Adrenal gland (tissue), 9 donors: ENCODE measurements at regions not wholly inside any gene's neighbourhood (a gene's known extent, or its start where the extent isn't known, plus 50 kb on each side); places are given as distances from the start of the nearest gene placed in this dataset.
A peak's percentile ranks its signal among the peaks of the same experiment; 100 is the strongest.
"Not testable (repeated sequence)": the region's sequence is repeated elsewhere in the genome, so short reads cannot be mapped to it uniquely, and the experiment has no call there.

Source experiments
- DNase-seq, 7 donors: peaks; one replicate each; pipeline ENCODE4 v3.0.0-alpha.2; 2019 to 2020
- H3K27ac ChIP-seq, 5 donors: fragments of 200-600 bp; sonication (generic) in 4 of 5; 1 replicate in 3 of 5; 2 replicates in 2 of 5; pipeline versions ENCODE4 v1.5.1 to v1.8.0; 2016 to 2020; ENCODE audit warnings: mild to moderate bottlenecking in 1 of 5
- H3K27me3 ChIP-seq: fragments of 200-600 bp; 2 replicates; pipeline ENCODE4 v1.8.0; 2021
- H3K36me3 ChIP-seq, 2 donors: fragments of 200-600 bp; replicated peaks in 1 of 2; 1 replicate in 1 of 2; 2 replicates in 1 of 2; pipeline versions ENCODE4 v1.5.1 to v1.8.0; 2018 to 2022
- H3K4me1 ChIP-seq, 2 donors: fragments of 200-600 bp; replicated peaks in 1 of 2; 1 replicate in 1 of 2; 2 replicates in 1 of 2; pipeline versions ENCODE4 v1.5.1 to v1.8.0; 2018 to 2021
- H3K4me3 ChIP-seq, 4 donors: fragments of 200-600 bp; sonication (generic) in 3 of 4; one replicate each; pipeline ENCODE4 v1.5.1; 2016 to 2018
- H3K9me3 ChIP-seq, 3 donors: fragments of 200-600 bp; sonication (generic) in 1 of 3; replicated peaks in 1 of 3; 1 replicate in 2 of 3; 2 replicates in 1 of 3; pipeline versions ENCODE4 v1.5.1 to v1.8.0; 2016 to 2021
- POLR2A ChIP-seq, 2 donors: fragments of 450-650 bp; IDR thresholded peaks; one replicate each; pipeline ENCODE4 v1.6.1; 2017; ENCODE audit warnings: antibody characterized with exemption in 2 of 2, mild to moderate bottlenecking in 2 of 2, moderate library complexity in 1 of 2
- WGBS, 4 donors: extraction: QIAGEN DNeasy Blood & Tissue Kit in 2 of 4; methylation state at CpG; one replicate each; pipeline versions ENCODE4 v1.1.5 to v1.1.7; 2013 to 2017; 5-methylcytosine and 5-hydroxymethylcytosine counted together
- intact Hi-C, 2 donors: fragments of 100-400 bp; cut with DNase I; formaldehyde crosslinking; loops; one replicate each; pipeline versions ENCODE4 v1.14.1 to v1.15.0; 2022 to 2023
- TF ChIP-seq, protein P1 (sequence below), 6 experiments: fragments of 450-650 bp in 4 of 6; fragments of 200-600 bp in 2 of 6; sonication (generic) in 1 of 6; IDR thresholded peaks; 1 replicate in 5 of 6; 2 replicates in 1 of 6; pipeline versions ENCODE4 v1.5.1 to v1.8.0; 2016 to 2021; ENCODE audit warnings: antibody characterized with exemption in 6 of 6, mild to moderate bottlenecking in 2 of 6, moderate library complexity in 1 of 6
- donor health status: healthy with polysubstance abuse.
- donor health status: Bipolar disorder and iron deficiency.
- donor health status: DM: yes; HTN: yes; CAD: no.
- donor health status: DM: no; HTN: no; CAD: no.
- donor health status: DM: no; HTN: no; CAD: no.

DNA sequence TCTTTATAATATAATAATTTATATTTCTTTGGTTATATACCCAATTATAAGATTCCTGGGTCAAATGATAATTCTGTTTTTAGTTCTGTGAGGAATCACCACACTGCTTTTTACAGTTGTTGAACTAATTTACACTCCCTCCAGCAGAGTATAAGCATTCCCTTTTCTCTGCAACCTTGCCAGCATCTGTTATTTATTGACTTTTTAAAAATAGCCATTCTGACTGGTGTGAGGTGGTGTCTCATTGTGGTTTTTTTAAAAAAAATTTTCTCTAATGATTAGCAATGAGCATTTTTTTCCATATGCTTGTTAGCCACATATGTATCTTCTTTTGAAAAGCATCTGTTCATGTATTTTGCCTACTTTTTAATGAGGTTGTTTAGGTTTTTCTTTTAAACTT is 122.2 kb downstream of the ZNF486 start:
- Histone ChIP-seq H3K27ac (no peak overlapping the region), H3K4me1 (no peaks in the 10 kb centered on the region), H3K36me3 (no peaks in the 10 kb centered on the region), H3K4me3 (no peak overlapping the region), H3K27me3 (no peaks in the 10 kb centered on the region), H3K9me3 (no peaks in the 10 kb centered on the region)
- TF ChIP-seq POLR2A (IDR thresholded peaks at IDR 0.05), result no peak
- TF ChIP-seq, protein P1, sequence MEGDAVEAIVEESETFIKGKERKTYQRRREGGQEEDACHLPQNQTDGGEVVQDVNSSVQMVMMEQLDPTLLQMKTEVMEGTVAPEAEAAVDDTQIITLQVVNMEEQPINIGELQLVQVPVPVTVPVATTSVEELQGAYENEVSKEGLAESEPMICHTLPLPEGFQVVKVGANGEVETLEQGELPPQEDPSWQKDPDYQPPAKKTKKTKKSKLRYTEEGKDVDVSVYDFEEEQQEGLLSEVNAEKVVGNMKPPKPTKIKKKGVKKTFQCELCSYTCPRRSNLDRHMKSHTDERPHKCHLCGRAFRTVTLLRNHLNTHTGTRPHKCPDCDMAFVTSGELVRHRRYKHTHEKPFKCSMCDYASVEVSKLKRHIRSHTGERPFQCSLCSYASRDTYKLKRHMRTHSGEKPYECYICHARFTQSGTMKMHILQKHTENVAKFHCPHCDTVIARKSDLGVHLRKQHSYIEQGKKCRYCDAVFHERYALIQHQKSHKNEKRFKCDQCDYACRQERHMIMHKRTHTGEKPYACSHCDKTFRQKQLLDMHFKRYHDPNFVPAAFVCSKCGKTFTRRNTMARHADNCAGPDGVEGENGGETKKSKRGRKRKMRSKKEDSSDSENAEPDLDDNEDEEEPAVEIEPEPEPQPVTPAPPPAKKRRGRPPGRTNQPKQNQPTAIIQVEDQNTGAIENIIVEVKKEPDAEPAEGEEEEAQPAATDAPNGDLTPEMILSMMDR (IDR thresholded peaks at IDR 0.05), result no peak
- no peak for DNase-seq
- intact Hi-C loops, result no loop called here

DNA sequence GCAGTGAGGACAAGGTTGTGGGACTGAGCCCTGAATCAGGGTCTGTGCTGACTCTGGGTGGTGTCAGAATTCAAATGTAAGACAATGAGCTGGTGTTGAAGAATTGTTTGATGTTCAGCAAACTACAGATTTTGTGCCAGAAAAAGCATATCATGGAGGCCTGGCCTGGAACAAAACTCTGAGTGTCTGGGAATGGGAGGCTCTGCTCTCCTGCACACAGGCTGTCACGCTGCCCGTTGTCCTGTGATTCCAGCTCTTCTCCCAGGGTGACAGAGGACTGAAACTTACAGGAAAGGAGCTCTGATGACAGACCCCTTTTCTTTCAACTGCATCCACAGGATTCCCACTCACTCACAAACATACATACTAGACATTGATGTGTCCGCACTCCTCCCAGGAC is 120.1 kb downstream of the ZNF486 start:
- intact Hi-C loops, result no loop called here
- no peak overlapping the region for H3K4me3 ChIP-seq
- TF ChIP-seq, protein P1 (IDR thresholded peaks at IDR 0.05), result no peak
- no peak for TF ChIP-seq POLR2A (IDR thresholded peaks at IDR 0.05)
- no peak for DNase-seq
- H3K9me3 ChIP-seq, result no peaks in the 10 kb centered on the region
- H3K27me3 ChIP-seq, result no peaks in the 10 kb centered on the region
- no peak overlapping the region for H3K27ac ChIP-seq
- 73 to 79% (median 77%) methylated on average over 3 of the region's 3 CpGs for WGBS, 4 donors
- H3K36me3 ChIP-seq, result no peaks in the 10 kb centered on the region
- H3K4me1 ChIP-seq, result no peaks in the 10 kb centered on the region

DNA sequence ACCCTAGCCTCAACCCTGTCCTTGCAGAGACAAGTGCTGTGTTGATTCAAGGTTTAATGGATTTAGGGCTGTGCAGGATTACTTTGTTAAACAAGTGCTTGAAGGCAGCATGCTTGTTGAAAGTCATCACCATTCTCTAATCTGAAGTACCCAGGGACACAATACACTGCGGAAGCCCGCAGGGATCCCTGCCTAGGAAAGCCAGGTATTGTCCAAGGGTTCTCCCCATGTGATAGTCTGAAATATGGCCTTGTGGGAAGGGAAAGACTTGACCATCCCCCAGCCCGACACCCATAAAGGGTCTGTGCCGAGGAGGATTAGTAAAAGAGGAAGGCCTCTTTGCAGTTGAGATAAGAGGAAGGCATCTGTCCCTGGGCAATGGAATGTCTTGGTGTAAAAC is 118.9 kb downstream of the ZNF486 start:
- intact Hi-C loops, H3K27me3 ChIP-seq, H3K27ac ChIP-seq, H3K9me3 ChIP-seq, H3K4me3 ChIP-seq, H3K4me1 ChIP-seq, DNase-seq, H3K36me3 ChIP-seq: not testable (repeated sequence)
- 77 to 81% (median 79%) methylated on average over 4 of the region's 4 CpGs for WGBS, 4 donors

DNA sequence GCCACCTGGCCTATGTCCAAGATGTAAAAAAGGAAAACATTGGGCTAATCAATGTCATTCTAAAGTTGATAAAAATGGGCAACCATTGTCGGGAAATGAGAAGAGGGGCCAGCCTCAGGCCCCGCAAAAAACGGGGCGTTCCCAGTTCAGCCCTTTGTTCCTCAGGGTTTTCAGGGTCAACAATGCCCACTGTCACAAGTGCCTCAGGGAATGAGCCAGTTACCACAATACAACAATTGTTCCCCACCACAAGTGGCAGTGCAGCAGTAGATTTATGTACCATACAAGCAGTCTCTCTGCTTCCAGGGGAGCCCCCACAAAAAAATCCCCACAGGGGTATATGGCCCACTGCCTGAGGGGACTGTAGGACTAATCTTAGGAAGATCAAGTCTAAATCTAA is 112.5 kb downstream of the ZNF486 start:
- H3K4me1 ChIP-seq, result no peaks in the 10 kb centered on the region
- WGBS, 4 donors, result 74 to 89% (median 85%) methylated on average over 4 of the region's 4 CpGs
- no peak for TF ChIP-seq POLR2A (IDR thresholded peaks at IDR 0.05)
- TF ChIP-seq, protein P1 (IDR thresholded peaks at IDR 0.05), result no peak
- no peaks in the 10 kb centered on the region for H3K9me3 ChIP-seq
- H3K4me3 ChIP-seq, result no peak overlapping the region
- H3K27me3 ChIP-seq, result no peaks in the 10 kb centered on the region
- no peak for DNase-seq
- intact Hi-C loops, result no loop called here
- H3K36me3 ChIP-seq, result no peaks in the 10 kb centered on the region
- no peak overlapping the region for H3K27ac ChIP-seq

DNA sequence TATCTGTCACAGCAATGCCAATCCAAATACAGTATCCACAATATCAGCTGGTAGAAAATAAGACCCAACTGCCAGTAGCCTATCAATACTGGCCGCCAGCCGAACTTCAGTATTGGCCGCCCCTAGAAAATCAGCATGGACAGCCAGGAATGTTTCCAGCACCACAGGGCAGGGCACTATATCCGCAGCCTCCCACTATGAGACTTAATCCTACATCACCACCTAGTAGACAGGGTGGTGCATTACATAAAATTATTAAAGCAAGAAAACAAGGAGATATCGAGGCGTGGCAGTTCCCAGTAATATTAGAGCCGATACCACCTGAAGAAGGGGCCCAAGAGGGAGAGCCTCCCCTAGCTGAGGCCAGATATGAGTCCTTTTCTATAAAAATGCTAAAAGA is 111.3 kb downstream of the ZNF486 start:
- TF ChIP-seq, protein P1 (IDR thresholded peaks at IDR 0.05), result peak in 4 of 6 experiments; percentile 42 to 73 (median 47)
- no peak for TF ChIP-seq POLR2A (IDR thresholded peaks at IDR 0.05)
- WGBS, 4 donors, result 34 to 94% (median 76%) methylated on average over 7 of the region's 7 CpGs
- peak in 3 of 7 donors; percentile 32 to 57 (median 48) for DNase-seq

DNA sequence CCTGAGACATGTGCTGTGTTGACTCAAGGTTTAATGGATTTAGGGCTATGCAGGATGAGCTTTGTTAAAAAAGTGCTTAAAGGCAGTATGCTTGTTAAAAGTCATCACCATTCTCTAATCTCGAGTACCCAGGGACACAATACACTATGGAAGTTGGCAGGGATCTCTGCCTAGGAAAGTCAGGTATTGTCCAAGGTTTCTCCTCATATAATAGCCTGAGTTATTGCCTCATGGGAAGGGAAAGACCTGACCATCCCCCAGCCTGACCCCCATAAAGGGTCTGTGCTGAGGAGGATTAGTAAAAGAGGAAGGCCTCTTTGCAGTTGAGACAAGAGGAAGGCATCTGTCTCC is 109.7 kb downstream of the ZNF486 start:
- 50 to 77% (median 64%) methylated on average over 1 of the region's 1 CpG for WGBS, 4 donors
- DNase-seq, H3K36me3 ChIP-seq, H3K27ac ChIP-seq, H3K9me3 ChIP-seq, intact Hi-C loops, H3K4me3 ChIP-seq, H3K4me1 ChIP-seq, H3K27me3 ChIP-seq: not testable (repeated sequence)

More for the DNA sequence above, 111.3 kb downstream of the ZNF486 start:
- no peak overlapping the region for H3K4me3 ChIP-seq
- no peaks in the 10 kb centered on the region for H3K4me1 ChIP-seq
- H3K27ac ChIP-seq, result no peak overlapping the region
- no peaks in the 10 kb centered on the region for H3K36me3 ChIP-seq
- H3K27me3 ChIP-seq, result no peaks in the 10 kb centered on the region
- H3K9me3 ChIP-seq, result no peaks in the 10 kb centered on the region
- intact Hi-C loops, result no loop called here
